C4-2B (cell line): ENCODE measurements at regions not wholly inside any gene's neighbourhood (a gene's known extent, or its start where the extent isn't known, plus 50 kb on each side); places are given as distances from the start of the nearest gene placed in this dataset.

Experiments
- CTCF ChIP-seq: fragments of 450-650 bp; conservative IDR thresholded peaks from 2 replicates; pipeline ENCODE4 v1.5.1; 2017; ENCODE audit warnings: mild to moderate bottlenecking
- ZFX ChIP-seq: fragments of 450-650 bp; IDR thresholded peaks from 2 replicates; pipeline ENCODE4 v1.6.1; 2017

GRCh38 chr11:22133776-22134175, 59.1 kb upstream of the ANO5 start:
- TF ChIP-seq CTCF (no peak), ZFX (no peak)
